SIG-M5 treated with dmso at 0.1 percent for 504 hours (cell line): ENCODE measurements at regions not wholly inside any gene's neighbourhood (a gene's known extent, or its start where the extent isn't known, plus 50 kb on each side); places are given as distances from the start of the nearest gene placed in this dataset.
A peak's percentile ranks its signal among the peaks of the same experiment; 100 is the strongest.
"Not testable (repeated sequence)": the region's sequence is repeated elsewhere in the genome, so short reads cannot be mapped to it uniquely, and the experiment has no call there.

ENCODE experiments used
- DNase-seq: peaks from one replicate; lab custom pipeline; 2025; ENCODE audit not compliant: unreplicated experiment; lab: John Stamatoyannopoulos, UW

DNA sequence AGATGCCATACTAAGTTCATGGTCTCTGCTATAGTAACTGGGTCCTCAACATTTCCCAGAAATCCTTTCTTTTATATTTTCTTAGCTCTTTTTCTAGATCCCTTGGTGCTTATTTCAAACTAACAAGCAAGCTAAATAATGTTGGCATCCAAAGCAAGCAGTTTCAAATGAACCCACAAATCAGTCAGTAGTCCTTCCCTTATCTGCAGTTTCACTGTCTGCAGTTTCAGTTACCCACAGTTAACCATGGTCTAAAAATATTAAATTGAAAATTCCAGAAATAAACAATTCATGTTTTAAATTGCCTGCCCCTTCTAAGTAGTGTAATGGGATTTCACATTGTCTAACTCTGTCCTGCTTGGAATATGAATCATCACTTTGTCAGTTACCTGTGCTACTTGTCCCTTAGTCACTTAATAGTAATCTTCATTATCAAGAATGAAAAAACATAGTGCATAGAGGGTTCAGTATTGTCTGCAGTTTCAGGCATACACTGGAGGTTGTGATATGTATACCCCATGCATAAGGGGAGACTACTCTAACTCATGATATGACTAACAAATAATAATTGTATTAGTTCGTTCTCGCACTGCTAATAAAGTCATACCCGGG is 633.7 kb downstream of the MECOM start:
- no peak for DNase-seq

GRCh38 chr3:169028716-169029115 is 634.8 kb downstream of the MECOM start:
- no peak for DNase-seq

- no peak for DNase-seq
Measured at GRCh38 chr3:169026543-169027182, 636.8 kb downstream of the MECOM start.

- DNase-seq, result no peak
Measured at GRCh38 chr3:169022457-169022856, 641.1 kb downstream of the MECOM start.

DNA sequence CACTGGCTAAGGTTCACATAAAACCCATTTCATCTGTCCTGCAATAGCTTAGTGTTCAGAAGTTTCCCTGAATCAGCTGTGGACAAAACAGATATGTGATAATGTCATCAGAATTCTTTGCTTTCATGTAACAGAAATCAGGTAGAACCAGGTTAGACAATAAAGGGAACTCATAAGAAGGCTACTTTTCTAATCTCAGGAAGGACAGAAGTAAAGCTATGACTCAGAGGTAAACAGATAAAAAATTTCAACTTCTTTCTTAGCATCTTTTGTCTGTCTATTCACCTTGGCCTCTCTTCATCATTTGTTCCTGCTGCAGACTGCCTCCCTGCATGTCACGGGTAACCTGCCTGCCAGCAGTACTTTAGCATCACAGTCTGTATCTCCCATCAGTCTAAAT is 643.1 kb downstream of the MECOM start:
- peak; percentile 3 for DNase-seq

DNA sequence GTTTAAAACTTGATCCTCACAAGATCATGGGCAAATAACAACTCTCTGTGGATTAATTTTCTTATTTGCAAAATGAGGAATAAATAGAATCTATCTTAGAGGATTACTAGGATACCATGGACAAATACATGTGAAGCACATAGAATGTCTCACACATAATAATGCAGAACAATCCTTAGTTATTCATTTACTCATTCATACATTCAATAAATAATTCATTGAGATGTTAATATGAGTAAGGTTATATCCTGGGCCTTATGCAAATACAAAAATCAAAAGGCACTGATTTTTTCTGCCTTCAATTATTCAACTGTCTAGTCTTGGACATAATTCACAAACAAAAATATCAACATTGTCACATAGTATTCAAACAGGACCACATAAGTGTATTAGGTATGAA is 654.1 kb downstream of the MECOM start:
- DNase-seq, result no peak

DNA sequence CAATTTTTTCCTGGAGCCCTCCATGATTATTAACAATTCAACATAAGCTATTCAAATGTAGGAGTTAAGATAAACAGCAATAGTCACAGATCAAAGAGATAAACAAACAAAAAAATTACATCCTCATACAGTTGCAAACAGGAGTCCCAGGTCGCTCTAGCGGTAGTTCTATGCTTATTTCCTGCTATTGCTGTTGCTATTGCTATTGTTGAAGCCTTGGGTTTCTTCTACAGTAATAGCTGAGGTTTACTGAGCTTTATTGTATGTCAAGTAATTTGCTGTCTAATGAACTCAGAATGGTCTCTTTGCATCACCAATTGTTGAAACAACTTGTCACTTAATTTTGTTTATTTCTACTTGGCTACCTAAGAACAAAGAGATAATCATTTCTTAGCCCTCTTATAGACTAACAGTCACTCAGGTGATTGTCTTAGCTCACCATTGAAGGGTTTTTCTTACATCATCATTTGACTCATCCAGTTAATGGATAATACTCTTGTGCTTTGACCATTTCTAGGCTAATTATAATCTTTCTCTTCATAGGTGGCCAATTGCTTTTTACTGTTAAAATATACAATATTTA is 654.6 kb downstream of the MECOM start:
- no peak for DNase-seq

DNA sequence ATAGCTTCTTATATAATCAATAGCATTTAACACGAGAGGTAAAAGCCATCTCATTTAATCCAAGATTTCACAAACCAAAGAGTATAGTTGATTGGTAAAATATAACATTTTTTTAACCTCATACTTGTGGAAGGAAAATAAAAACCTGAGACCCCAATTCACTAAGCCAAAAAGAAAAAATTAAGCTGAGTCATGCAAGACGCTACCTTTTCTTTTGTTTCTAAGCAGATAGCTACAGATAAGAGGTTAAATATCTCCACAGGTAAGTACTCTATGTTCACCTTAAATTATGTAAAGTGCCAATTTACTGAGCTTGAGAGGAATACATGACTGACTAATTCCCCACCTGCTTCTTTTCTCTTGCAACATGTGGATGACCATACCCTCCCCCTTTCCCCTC is 656.4 kb downstream of the MECOM start:
- no peak for DNase-seq

- not testable (repeated sequence) for DNase-seq
Measured at GRCh38 chr3:169006398-169006797, 657.1 kb downstream of the MECOM start.

DNA sequence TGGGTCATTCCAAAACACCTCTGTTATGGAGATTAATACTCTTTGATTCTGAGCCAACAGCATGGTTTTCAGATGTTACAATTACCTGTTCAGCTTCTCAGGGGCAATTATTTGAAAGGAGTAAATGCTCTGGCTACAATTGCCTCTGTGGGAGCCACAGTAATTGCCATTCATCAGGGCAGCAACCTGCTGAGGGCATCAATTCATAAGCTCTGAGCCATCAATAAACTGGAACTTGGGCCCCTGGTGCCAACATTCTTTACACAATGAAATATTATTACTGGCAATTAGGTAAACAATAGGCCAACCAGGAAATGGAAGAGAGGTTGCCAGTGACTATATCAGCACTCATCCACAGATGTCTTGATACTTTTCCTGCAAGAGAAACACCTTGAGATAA is 660.8 kb downstream of the MECOM start:
- no peak for DNase-seq

DNA sequence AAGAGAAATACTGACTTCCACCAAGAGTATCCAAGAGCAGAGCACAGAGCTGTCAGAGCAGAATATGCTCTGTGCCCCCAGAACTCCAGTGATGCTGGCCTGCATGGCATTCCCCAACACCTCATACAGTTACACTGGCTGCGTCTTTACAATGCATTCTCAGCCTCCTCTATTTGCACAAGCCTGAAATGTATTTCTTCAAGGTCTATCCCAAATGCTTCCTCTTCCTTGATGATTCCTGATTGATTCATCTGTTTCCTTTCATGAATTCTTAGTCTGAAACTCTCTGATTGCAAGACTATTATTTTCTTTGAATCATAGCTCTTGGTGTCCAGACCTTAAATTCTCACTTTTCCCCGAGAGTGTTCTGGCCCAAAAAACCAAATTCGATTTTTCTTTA is 664.7 kb downstream of the MECOM start:
- no peak for DNase-seq

- no peak for DNase-seq
Measured at GRCh38 chr3:168997488-168997887, 666.0 kb downstream of the MECOM start.

GRCh38 chr3:168996622-168997021 is 666.9 kb downstream of the MECOM start:
- DNase-seq, result no peak

DNA sequence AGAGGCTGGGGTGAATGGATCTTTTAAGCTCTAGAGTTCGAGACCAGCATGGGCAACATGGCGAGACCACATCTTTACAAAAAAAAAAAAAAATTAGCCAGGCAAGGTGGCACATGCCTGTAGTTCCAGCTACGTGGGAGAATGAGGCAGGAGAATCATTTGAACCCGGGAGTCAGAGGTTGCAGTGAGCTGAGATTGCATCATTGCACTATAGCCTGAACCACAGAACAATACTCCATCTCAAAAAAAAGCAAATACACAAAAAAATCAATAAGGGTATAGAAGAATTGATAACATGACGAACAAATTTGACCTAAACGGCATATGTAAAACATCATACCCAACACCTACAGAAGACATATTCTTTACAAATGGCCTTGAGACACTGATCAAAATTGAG is 668.4 kb downstream of the MECOM start:
- no peak for DNase-seq

DNA sequence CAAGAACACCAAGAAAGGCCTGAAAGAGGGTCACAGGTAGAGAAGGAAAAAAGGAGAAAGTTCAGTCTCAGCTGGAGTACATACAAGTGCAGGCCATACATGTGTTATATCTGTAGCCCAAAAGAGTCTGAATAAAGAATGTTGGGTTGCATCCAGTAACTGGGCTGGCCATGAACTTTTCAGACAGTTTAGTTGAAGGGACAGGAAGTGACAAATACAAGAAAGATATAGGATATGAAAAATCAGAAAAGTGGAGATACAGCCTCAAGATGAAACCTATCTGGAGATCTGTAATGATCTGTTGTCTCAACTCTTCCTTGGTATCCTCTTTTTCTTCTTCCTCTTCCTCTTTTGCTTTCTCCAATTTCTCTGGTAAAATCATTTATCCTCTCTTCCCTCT is 671.7 kb downstream of the MECOM start:
- no peak for DNase-seq

DNA sequence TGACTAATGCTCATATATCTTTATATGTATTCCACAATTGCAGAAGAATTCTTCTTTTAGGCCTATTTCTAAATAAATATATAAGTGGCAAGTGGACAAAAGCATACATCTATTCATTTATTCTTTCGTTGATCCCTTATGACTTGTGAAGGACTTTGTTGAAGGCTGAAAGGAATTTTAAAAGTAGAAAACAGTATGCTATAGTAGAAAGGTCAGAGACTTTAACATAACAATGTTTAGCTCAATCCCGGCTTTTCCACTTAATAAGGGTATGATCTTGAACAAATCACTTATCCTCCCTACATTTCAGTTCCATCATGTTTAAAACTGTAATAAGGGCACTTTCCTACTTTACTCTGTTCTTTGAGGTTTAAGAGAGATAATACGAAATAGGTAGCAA is 672.9 kb downstream of the MECOM start:
- no peak for DNase-seq

DNA sequence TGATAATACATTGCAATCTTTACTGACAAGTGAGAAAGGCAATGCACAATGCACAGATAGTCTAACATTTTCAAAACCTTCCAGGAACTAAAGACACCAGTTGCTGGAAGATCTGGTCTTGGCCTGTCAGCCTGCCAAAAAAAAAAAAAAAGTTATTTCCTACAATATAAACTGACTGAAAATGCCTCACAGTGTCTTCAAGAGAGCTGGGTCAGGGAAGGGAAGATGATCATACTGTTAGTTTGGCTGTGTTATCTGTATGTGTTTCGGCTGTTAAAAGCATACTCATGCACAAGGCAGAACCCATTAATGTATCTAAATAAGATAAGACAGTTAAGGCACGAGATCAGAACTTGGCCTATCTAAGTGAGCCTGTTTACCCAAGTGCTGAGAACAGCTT is 673.4 kb downstream of the MECOM start:
- DNase-seq, result no peak

- DNase-seq, result no peak
Measured at GRCh38 chr3:168989396-168989795, 674.1 kb downstream of the MECOM start.

GRCh38 chr3:168988853-168989252 is 674.7 kb downstream of the MECOM start:
- DNase-seq, result no peak

GRCh38 chr3:168984872-168985271 is 678.6 kb downstream of the MECOM start:
- DNase-seq, result no peak

DNA sequence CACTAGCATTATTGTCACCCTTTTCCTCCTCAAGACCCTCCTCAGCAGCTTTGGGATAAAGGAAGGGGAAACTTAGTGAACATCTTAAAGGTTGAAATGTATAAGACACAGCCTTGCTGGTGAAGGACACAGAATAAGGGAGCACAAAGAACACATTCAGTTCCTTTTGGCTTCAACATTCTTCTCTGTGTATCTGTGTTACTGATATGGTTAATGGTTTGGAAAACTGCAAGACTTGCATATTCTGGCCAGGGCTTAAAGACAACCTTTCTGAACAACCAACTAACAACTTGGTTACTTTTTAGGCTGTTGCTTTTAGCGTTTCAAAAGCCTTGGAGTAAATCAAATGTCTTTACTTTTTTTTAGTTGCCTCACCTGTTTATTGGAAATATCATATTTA is 680.5 kb downstream of the MECOM start:
- no peak for DNase-seq

DNA sequence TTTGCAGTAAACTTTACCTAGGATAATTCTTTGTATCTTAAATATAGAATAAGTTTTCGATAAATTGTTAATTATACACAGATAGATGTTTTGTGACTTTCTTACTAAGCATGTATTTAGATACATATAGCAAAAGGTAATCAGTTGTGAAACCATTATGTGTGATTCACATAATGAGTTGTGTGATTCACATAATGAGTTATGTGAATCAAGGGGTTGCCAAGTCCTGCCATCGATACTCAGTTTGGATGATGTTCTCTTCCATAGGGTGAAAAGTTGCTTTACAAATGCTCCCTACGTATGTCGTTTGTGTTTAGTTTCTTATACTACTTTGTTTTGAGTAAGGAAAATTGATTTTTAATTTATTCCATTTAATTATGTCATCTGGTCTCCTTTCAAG is 682.1 kb downstream of the MECOM start:
- DNase-seq, result no peak
